NOMO-1 treated with dmso at 0.1 percent for 144 hours (cell line): ENCODE measurements at regions not wholly inside any gene's neighbourhood (a gene's known extent, or its start where the extent isn't known, plus 50 kb on each side); places are given as distances from the start of the nearest gene placed in this dataset.

Experiments
- DNase-seq: peaks from one replicate; lab custom pipeline; 2025; ENCODE audit not compliant: unreplicated experiment; lab: John Stamatoyannopoulos, UW

DNA sequence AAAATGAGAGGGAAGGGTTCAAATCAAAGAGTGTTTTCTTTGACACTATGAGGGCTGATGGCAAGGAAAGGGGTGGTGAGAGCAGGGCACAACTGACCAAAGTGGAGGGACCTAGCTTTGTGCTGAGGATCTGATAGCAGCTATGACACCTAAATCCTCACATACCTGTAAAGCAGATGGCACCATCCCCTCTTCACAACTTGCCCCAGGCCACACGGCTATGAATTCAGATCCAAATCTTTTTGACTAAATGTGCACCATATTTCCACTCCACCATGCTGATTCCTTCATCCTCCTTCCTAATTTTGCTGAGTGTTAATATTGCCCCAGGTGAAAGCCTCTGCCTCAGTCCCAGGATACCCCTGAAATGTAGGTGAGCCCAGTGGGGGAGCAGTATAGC, 385.7 kb downstream of the PLPP3 start:
- no peak for DNase-seq

DNA sequence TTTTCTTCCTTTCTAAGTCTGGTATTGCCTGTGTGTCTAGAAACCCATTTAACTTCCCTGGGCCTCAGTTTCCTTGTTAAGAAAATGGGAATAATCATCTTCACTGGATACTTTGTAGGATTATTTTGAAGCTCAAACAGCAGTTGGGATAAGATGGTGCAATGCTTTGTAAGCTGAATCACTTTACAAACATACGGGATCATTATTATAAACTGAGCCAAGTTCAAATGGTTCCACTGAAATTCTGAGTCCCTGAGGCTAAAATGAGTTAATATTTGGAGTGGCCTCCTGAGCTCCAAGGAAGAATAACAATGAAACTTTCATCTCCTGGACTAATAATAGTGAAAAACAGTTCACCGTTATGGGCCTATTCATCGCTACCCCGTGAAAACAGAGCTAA, 388.0 kb downstream of the PLPP3 start:
- DNase-seq: no peak

DNA sequence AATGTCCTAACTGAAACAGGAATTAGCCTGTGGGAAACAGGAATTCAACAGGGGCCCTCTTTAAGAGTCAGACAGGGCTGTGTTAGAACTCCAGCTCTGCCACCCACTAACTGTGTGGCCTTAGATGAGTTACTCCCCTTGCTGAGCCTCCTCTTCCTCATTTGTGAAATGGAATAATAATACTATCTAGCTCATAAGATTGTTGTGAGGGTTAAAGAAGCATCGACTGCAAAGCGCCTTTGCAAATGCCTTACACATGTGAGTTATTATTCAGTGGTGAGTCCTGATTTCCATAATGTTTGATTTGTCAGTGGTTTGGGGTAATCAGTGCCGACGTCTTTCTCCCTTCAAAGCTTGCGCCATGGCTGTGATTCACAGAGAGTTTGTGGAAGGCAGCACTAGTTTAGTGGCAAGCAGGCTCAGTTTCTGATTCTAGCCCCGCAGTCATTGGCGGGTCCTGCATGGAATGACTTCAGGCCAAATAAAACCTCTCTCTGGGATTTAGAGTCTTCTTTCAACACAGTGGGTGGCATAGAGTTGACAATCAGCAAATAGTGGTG, 388.5 kb downstream of the PLPP3 start:
- DNase-seq: no peak

DNA sequence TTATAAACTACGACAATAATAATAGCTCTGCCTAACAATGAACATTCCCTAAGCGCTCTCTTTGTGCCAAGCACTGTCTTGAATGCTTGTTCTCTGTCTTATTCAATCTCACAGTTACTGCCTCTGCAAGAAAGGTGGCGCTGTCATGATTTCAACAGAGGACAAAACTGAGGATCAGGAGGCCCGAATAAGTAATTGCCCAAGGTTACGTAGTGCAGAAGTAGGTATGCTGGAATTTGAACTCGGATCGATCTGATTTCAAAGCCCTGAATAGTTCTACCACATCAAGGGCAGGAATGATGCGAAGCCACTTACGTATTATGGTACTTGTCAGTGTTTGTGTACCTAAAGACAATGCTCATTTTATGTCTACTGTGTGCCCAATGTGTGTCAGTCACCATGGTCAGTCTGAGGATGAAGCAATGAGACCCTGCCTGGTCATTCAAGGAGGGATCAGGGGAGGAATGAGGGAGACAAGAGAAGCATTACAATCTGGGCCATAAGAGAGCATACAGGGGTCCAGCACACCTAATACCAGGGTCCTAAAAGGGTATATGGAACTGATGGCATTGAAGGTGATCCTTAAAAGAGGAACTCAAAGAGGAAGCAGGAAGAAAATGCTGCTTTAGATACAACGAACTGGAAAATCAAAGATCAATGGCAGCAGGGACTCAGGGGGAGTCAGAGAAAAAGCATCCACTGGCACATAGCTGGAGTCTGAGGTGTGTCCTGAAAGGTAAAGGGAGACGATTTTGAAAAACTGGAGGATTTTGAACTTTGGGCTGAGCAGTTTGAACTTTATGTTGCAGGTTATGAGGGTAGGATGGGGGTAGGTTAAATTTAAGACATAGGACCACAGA, 389.2 kb downstream of the PLPP3 start:
- DNase-seq: no peak

DNA sequence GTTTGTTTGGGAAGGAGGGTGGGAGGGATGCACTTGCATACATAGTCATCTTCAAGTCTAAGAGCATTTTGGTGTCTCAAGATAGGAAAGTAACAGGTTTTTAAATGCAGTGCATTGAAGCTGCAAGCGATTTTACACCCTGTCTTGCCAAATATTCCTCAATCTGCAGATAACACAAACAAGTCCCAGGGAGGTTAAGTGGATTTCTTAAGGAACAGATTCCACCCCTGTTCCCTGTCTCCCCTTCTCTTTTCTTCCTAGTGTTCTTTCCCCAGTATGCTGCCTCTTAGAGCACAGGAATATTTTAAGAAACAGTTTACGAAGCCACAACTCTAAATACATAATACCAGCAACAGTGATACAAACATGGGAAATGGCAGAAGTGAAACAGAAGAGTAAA, 389.9 kb downstream of the PLPP3 start:
- DNase-seq: no peak

DNA sequence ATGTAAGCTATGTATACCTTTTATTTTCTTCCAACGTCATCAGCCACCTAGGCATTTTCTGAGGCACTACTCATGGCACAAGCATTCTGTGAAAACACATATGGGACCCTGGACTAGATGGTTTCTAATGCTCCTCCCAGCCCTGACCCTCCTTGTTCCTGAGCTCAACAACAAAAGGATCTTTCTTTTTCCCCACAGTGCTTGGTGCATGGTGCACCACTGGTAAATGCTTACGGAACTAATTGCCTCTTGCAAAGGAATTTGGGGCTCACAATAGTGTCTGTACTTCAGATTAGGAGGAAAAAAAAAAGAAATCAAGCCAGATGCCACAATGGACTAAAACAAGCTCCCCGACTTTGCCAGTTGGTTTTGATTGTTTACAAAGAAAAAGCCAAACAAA, 390.5 kb downstream of the PLPP3 start:
- DNase-seq: no peak

DNA sequence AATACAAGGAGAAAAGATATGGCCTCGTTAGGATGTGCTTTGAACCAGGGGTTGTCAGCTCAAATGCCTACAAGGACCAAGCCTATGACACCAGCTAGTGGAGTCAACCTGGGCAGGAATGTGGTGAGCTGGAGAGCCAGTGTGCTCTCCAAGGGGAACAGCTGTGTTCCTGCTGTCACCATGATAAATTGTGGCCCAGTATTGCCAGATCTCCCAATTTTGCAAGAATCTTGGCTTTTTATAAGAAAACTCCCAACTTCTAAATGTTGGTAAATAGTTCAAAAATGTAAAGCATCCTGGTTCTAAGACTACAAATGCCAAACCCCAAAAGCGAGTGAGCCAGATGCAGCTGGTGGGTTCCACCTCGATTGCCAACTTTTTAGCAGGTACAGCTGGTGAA, 391.1 kb downstream of the PLPP3 start:
- no peak for DNase-seq

DNA sequence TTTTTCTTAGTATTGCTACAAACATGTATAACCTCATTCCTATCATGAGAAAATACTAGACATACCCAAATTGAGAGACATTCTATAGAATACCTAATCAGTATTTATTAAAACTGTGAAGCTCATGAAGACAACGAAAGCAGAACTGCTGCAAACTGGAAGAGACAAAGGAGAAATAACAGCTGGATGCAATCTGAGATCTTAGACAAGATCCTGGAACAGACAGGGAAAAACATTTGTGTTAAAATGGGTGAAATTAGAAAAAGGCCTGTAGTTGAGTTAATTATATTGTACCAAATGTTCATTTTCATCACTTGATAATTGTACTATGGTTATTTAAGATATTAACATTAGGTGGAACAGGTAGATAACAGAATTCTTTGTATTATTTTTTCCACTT, 392.0 kb downstream of the PLPP3 start:
- no peak for DNase-seq

DNA sequence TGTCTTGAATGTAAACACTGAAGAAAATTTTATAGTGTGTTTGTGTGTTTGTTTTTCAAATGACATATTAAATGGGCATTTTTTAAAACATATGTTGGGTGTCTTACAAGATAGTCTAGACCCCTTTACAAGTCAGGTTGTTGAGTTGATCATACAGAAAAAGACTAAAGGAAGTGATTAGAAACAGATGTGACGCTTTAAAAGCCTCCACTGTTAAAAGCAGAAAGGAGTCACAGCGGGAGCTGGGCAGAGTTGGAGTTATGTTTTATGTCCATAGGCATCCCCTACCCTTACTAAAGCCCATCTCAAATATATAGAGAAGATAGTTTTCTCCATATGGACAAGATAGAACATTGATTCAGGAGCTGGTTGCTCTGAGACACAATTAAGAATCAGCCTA, 393.9 kb downstream of the PLPP3 start:
- no peak for DNase-seq

DNA sequence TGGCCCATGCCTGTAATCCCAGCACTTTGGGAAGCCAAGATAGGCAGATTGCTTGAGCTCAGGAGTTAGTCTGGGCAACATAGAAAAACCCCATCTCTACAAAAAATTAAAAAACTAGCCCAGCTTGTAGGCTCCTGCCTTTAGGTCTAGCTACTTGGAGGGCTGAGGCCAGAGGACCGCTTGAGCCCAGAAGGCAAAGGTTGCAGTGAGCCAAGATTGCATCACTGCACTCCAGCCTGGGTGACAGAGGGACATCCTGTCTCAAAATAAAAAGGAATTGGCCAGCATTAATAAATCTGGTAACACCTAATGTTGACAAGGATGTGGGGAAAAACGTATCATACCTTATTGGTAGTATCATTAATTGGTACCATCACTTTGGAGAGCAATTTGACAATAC, 396.2 kb downstream of the PLPP3 start:
- DNase-seq: no peak

DNA sequence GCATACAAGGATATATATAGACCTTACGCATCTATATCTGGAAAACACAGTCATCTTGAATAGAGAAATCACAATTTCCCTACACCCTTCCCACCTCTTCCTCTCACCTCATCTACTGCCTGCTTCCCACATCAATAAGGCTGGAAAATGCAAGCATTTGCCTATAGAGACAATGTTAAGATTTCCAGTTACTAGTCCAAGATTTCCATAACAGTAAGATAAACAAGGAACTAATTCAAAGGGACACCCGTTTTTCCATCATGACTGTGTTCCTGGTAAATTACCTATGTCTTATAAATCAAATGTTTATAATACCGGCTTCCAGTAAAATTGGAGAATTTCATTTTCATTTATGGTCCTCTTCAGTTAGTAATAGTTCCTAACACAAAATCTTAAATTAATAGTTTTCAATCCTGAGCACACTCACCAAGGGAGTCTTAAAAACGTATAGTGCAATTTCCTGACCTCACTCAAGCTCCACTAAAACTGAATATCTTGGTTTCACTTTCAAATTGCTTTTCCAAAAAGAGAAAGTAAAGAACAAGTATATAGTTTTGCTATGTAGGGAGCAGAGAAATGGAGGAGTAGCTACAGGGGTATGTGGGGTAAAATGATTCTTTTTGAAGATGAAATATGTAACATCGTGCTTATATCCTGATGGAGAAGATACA, 398.7 kb downstream of the PLPP3 start:
- no peak for DNase-seq

DNA sequence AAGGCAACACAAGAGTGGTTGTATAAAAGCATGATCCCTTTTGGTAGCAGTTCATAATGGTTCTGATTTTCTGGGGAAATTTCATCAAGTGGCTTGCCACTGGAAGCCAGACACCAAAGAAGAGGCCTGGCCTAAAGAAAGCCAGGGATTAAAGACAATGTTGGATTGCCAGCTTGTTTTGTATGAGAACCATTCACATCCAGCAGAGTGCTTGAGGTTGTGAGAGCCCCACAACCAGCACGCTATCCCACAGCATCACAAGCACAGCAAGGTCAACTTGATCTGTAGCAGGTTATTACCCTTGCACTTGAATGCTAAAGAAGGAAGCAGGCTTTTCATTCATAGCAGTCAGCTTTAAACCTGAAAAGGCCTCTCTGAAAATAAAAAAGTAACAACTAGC, 399.8 kb downstream of the PLPP3 start:
- no peak for DNase-seq

DNA sequence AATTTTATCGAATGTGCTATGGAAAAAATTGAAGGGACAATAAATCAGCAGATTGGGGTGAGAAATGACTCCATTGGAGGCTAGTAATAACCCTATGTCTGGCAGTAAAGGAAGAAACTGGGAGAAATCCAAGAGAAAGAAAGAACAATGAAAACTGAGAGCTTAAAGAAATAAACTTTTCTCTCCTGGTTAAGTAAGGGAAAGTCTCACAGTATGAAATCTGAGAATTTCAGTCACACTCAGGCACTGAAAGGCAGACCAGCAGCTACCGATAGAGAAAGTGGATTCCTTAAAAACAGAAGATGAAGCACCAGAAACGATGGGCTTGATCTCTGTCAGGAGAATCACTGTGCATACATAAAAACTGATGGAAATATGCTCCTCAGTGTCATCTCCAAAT, 404.2 kb downstream of the PLPP3 start:
- no peak for DNase-seq

DNA sequence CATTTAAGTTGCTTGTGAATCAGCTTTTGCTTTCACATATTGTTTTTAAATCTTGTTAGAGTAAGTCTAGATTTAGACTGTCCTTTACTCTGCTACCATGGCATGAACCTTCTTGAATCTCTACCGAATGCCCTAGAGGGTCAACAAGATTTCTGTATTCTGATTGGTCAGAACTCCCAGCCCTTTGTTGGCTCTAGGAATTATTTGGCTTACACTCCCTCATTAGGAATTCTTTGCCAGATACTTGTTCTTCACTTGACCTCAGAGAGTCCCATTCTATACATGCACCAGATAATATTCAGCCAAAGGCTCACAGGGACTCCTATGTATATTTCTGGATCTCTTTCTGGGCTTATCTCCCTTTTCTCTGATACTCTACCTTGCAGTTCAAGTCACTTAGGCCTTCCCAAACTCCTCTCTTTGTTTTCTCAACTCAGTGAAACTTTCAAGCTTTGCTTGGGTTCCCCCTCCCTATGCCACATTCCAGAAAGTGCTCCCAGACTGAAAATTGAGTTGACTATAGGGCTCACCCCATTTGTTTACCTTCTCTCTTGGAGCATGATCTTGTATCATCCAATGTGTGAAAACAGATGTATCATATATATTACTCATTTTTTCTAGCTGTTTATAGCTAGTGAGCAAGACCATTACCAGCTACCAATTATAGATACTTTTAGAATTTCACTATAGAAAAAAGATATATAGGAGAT, 405.0 kb downstream of the PLPP3 start:
- no peak for DNase-seq

DNA sequence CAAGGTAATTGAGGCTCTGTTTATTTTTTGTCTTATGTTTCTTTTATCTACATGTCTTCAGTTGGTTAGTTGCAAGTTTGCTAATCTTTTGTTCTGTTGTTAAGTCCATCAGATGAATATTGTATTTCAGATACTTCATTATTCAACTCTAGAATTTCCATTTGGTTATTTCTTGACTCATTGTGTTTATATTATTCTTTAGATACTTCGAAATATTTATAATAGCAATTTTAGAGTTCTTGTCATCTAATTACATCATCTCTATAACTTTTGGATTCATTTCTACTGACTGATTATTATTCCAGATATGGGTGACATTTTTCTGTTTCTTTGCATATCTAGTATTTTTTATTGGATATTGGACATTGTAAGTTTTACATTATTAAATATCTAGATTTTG, 405.6 kb downstream of the PLPP3 start:
- no peak for DNase-seq

DNA sequence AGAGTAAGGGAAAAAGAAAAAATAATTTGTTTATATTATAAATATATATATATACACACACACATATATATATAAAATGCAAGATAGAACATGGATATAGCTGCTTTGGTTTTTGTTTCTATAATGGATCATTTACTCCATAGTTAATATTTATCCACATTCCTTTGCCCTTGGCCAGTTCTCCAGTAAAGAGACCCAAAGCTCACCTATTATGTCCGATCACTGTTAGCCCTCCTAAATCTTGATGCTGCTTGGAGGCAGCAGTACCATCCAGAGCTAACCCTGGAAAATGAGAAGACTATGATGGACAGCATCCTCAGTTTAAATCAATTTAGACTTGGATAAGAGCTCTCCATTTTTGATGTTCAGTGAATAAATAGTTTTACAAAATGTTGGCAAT, 407.7 kb downstream of the PLPP3 start:
- no peak for DNase-seq

DNA sequence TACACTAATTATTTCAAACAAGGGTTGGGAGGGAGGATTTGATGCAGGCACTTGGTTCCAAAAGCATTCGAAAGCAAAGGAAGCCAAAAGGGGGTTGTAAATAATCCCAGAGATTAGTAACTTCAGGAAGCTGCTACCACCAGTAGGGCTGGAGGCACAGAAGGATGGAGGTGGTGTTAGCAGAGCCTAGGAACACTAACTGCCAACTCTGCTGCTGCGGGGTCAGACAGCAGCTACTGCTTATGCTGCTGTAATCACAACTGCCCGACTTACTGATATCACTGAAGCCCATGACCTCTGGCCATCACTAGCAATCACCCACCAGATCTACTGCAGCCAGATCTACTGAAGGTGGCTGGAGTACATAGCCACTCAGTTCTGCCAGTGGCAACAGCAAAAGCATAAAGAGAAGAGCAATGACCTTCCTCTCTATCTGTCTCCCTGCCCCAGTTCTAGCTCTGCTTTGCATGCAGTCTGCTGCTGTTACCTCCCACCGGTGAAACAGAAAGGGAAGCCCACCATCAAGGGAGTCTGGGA, 408.5 kb downstream of the PLPP3 start:
- no peak for DNase-seq

DNA sequence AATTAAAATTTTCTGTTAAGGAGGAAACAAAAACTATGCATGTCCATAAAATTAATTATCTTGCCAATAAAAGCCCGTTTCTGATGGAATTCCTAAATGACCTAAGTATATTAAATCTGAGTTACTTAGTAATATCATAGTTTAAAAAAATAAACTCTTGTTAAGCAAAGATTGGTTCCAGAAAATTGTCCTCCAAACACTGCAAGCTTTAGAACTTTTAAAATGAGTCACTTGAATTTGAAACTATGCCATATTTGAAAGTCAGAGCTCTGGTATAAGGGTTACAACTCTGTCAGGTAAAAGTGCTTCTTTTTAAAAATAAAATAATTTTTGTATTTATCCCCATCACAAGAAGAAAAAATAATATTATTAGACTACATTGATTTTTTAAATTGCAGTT, 409.5 kb downstream of the PLPP3 start:
- no peak for DNase-seq

DNA sequence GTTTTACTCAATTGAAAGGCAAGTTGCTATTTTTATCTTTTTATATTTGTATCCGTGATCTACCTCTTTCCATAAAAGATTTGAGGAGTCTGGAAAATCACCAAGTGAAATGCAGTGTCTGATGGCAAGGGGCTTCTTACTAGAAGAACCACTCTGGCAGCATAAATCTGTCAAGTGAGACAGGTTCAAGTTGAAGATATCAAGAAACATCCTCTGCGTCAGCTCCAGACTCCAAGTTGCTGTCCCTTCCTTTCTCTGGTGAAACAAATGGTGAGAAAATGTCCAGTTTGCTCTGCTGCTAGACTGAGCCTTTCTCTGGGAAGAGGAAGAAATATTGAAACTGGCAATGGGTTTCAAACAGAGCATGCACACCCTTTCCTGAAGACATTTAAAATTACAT, 411.2 kb downstream of the PLPP3 start:
- no peak for DNase-seq

DNA sequence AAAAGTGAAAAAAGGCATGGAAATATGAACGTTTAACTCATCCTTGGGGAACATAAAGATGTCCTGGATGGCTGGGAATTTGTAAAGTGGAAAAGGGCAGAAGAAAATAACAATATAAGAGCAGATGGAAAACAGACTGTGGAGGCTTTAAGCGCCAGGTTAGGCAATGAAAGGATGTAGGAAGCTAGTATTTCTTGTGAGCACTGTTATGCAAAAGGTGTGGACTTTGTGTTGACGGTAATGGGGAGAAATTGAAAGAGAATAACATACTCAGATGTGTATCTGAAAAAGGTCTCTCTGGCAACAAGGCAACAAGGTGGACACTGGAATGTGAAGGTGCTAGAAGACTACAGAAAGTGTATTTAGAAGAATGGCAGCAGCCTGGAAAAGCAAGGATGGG, 411.8 kb downstream of the PLPP3 start:
- DNase-seq: no peak

DNA sequence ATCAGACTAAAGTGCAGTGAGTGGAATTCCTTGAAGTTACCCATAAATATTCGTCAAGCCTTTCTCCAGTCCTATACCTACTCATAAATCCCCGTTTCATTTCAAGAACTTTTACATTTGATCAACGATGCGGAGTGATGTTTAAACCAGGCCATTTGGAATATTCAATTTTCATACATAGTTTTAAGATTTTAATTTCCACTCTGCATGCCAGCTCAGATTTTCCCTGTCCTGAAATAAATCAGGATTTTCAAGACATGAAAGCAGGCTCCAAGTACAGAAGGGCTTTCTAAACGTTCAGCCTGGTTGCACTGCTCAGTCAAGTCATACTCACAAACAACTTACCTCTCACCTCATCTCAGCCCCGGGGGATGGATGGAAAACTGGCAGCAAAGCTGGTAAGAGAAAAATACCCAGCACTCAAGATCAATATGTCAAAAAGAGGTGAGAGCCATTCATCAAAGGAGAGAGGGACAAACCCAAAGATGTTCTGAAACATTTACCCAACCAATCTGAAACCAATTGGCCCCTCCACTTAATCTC, 418.5 kb downstream of the PLPP3 start:
- DNase-seq: no peak
